ENCODE measurements at regions not wholly inside any gene's neighbourhood (a gene's known extent, or its start where the extent isn't known, plus 50 kb on each side); places are given as distances from the start of the nearest gene placed in this dataset.

- no peak for DNase-seq
Measured at GRCh38 chr21:22927469-22927868, 1929.3 kb downstream of the NCAM2 start.

- DNase-seq, result no peak
Measured at GRCh38 chr21:22941779-22942490, 1943.7 kb downstream of the NCAM2 start.

- DNase-seq, result no peak
Measured at GRCh38 chr21:22955559-22955958, 1957.3 kb downstream of the NCAM2 start.

- no peak for DNase-seq
Measured at GRCh38 chr21:22961258-22961657, 1963.0 kb downstream of the NCAM2 start.

GRCh38 chr21:22965455-22966135, 1967.4 kb downstream of the NCAM2 start:
- peak; percentile 69 for DNase-seq

- no peak for DNase-seq
Measured at GRCh38 chr21:22981819-22982218, 1983.6 kb downstream of the NCAM2 start.

- DNase-seq, result no peak
Measured at GRCh38 chr21:22993144-22993543, 1994.9 kb downstream of the NCAM2 start.

GRCh38 chr21:22993822-22994574, 1995.8 kb downstream of the NCAM2 start:
- no peak for DNase-seq

GRCh38 chr21:23003951-23004350, 2005.7 kb downstream of the NCAM2 start:
- DNase-seq, result no peak

- no peak for DNase-seq
Measured at GRCh38 chr21:23008601-23009202, 2010.5 kb downstream of the NCAM2 start.

- DNase-seq, result no peak
Measured at GRCh38 chr21:23009360-23009759, 2011.2 kb downstream of the NCAM2 start.

- no peak for DNase-seq
Measured at GRCh38 chr21:23014021-23014420, 2015.8 kb downstream of the NCAM2 start.

GRCh38 chr21:23016617-23017016, 2018.4 kb downstream of the NCAM2 start:
- DNase-seq, result peak; percentile 13

GRCh38 chr21:23017989-23018388, 2019.8 kb downstream of the NCAM2 start:
- peak; percentile 4 for DNase-seq

- DNase-seq, result no peak
Measured at GRCh38 chr21:23020969-23021368, 2022.8 kb downstream of the NCAM2 start.

GRCh38 chr21:23021481-23021880, 2023.3 kb downstream of the NCAM2 start:
- DNase-seq, result no peak

- no peak for DNase-seq
Measured at GRCh38 chr21:23026878-23027277, 2028.7 kb downstream of the NCAM2 start.

GRCh38 chr21:23039846-23040245, 2041.6 kb downstream of the NCAM2 start:
- no peak for DNase-seq

- DNase-seq, result no peak
Measured at GRCh38 chr21:23045955-23046354, 2047.7 kb downstream of the NCAM2 start.

GRCh38 chr21:23067672-23068071, 2069.5 kb downstream of the NCAM2 start:
- no peak for DNase-seq

- no peak for DNase-seq
Measured at GRCh38 chr21:23083242-23083641, 2085.0 kb downstream of the NCAM2 start.

GRCh38 chr21:23093259-23093658, 2095.1 kb downstream of the NCAM2 start:
- no peak for DNase-seq

- DNase-seq, result no peak
Measured at GRCh38 chr21:23099185-23099584, 2101.0 kb downstream of the NCAM2 start.

Measured in fibroblast of skin of scalp (primary cell).